ENCODE measurements at regions not wholly inside any gene's neighbourhood (a gene's known extent, or its start where the extent isn't known, plus 50 kb on each side); places are given as distances from the start of the nearest gene placed in this dataset.
"Not testable (repeated sequence)": the region's sequence is repeated elsewhere in the genome, so short reads cannot be mapped to it uniquely, and the experiment has no call there.

GRCh38 chr18:62442391-62442790 lies 80.4 kb upstream of the ZCCHC2 start:
- DNase-seq (ENCODE audit: low spot score): no peak

DNA sequence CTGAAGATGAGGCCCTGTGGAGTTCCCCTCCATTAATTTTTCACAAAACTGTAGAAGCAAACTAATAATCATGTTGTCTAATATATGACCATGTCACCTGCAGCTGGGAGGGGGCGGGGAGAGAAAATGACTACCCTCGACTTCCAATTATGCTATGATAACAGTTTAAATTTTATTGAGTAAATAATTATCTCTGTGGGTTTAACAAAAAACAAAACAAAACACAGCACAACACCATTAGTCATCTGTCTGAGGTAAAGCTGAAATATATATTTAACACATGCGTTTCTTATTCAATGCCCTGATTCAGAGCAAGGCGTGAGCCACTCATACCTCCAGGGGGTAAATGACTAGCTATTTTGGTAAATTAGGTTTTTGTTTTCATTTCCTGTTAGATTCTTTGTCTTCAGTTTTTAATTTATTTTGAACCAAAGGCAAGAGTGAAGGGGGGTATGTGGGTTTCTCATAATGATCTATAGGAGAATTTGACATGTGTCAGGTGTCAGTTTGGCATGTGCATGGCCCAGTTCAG lies 77.4 kb upstream of the ZCCHC2 start:
- DNase-seq (ENCODE audit: low spot score): no peak

DNA sequence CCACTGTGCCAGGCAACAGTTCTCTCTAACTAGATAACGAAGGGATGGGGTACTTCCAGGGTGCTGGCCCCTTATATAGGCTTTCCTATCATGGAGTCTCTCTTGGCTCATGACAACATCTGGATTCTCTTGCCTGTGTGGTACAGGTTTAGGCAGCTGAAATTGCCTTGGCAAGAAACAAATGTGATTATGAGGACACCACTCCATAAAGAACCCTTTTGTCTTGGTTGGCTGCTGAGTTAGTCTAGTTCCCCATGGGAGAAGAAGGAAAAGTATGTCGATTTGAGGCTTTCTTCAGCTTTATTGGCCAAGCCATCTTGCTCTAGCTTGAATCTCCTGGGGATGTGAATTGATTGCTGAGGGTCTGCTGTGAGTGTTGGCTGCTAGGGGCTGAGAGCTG lies 76.3 kb upstream of the ZCCHC2 start:
- no peak for DNase-seq (ENCODE audit: low spot score)

DNA sequence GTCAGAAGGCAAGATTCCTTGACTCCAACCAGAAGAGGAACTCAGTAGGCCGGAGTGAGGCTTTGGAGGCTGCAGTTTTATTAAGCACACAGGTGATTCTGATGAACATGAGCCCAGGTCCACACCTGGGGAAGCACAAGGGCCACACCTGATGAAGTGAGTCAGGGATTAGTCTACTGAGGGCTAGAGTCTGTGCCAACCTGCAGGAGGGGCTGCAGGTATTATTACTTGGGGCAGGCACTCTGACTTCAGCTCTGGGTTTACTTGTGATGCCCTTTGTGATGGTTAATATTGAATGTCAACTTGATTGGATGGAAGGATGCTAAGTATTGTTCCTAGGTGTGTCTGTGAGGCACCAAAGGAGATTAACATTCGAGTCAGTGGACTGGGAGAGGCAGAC lies 75.2 kb upstream of the ZCCHC2 start:
- DNase-seq (ENCODE audit: low spot score): no peak

- no peak for DNase-seq (ENCODE audit: low spot score)
Measured at GRCh38 chr18:62448426-62448825, 74.4 kb upstream of the ZCCHC2 start.

DNA sequence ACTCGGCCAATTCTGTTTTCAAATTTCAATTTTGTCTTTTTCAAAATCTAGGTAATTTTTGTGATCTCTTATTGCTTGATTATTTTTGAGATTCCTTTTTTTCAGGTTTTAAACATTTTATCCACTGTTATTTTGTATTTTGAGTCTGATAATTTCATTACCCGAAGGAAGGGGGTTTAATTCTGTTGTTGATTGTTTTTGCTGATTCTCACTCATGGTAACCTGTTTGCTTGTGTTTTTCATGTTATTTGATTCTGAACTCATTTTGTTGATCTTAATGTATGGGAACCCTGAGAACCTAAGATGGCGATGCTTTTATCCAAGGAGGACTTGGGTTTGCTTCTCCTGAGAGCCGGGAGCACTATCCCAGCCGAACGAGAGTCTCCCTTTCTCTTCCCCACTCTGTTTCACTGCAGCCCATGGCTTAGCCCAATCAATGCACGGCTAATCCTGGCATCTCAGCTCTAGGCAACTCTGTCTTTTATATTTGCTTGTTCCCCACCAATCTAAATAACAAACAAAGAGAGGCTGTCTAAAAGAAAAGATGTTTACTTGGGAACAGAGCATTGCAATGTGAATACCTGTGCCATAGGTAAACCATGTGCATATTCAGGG lies 73.2 kb upstream of the ZCCHC2 start:
- no peak for DNase-seq (ENCODE audit: low spot score)

DNA sequence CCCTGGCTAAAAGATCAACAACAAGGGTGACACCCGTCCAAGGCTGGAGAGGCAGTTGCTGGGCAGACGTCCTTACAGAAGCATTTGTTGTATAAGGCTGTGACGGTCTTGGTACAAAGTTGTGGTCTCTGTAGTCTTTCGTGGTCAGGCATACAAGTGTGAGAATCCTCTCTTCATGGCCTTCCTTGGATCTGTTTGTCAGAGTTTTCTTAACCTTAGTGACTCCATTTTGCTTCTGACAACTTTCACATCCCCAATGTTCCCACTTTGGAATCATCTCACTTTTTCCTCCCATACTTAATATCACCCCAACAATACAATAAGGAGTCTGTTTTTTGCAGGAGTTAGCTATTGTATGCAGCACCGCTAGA lies 72.7 kb upstream of the ZCCHC2 start:
- no peak for DNase-seq (ENCODE audit: low spot score)

GRCh38 chr18:62450546-62451410 lies 72.0 kb upstream of the ZCCHC2 start:
- peak; percentile 60 for DNase-seq (ENCODE audit: low spot score)

DNA sequence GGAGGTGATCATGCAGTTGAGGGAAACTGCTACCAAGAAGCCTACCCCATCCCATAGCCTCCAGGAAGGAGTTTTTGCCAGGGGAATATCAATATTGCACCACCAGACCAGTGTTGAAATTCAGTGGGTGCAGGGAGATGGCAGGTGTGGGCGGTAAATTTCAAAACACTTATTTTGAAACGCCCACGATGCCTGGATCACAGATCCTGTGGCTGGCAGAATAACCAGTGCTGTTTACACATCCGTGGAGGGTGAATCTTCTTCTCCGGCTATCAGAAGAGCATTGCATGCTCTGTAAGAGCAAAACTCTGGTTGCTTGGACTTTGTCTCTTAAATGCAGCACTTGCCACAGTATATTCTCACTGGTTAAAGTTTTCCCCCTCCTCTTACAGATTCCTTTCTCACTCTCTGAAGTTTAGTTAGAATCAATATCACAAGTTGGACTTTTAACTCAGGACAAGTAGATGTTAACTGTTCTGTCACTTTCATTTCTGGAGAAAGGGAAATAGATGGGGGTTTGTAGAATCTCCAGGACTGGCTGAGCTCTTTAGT lies 70.5 kb upstream of the ZCCHC2 start:
- DNase-seq (ENCODE audit: low spot score): no peak

DNA sequence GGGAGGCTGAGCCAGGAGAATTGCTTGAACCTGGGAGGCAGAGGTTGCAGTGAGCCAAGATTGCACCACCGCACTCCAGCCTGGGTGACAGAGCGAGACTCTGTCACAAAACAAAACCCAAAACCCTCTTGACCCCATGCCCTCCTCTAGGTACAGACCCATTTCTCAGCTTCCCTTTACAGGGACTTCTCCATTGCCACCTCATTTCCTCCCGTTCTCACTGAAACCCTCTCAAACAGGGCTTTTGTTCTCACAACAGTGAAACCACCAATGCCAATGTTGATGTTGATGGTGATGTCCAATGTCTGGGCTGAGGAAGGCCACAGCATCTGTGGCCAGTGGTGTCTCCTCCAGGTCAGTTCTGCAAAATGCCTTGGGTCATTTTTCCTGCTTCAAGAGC lies 69.0 kb upstream of the ZCCHC2 start:
- DNase-seq (ENCODE audit: low spot score): no peak

GRCh38 chr18:62454527-62454926 lies 68.3 kb upstream of the ZCCHC2 start:
- DNase-seq (ENCODE audit: low spot score): no peak

- no peak for DNase-seq (ENCODE audit: low spot score)
Measured at GRCh38 chr18:62455222-62455621, 67.6 kb upstream of the ZCCHC2 start.

GRCh38 chr18:62457877-62458276 lies 64.9 kb upstream of the ZCCHC2 start:
- no peak for DNase-seq (ENCODE audit: low spot score)

GRCh38 chr18:62458346-62458745 lies 64.5 kb upstream of the ZCCHC2 start:
- DNase-seq (ENCODE audit: low spot score): no peak

DNA sequence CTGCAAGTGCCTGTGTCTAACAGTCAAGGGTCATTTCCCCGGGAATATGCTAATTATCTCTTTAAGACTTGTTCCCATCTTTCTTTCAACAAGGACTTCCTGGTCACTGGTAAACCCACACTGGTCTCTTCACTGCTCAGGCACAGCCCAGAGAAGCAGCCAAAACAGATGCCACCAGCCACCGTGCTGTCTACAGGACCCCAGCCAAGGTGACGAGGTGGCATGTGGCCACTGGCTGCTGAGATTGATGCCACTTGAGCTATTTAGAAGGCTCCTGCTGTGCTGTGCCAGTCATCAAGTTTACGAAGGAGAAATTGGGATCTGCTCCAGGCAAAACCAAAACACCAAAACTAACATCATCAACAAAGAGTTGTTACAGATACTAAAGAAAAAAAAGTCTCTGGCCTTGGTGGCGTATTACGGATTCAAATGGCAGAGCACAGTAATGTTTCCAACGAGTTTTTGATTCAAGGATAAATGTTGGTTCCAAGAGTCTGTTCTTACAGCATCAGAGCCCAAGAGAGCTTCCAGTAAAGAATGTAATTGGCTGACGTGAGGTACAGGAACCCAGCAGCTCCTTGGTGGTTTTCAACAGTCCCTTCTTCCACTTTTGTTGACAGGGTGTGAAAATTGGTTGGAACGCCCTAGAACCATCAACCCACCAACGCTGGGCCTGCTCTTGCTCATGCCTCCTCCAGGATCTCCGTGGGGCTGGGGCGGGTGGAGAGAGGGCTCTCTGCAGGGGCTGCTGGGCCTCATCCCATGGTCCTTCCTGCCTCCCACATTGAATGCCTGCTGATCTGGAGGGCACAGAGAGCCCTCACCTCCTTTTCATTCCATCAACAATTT lies 63.7 kb upstream of the ZCCHC2 start:
- no peak for DNase-seq (ENCODE audit: low spot score)

- DNase-seq (ENCODE audit: low spot score): no peak
Measured at GRCh38 chr18:62460851-62461300, 61.9 kb upstream of the ZCCHC2 start.

- no peak for DNase-seq (ENCODE audit: low spot score)
Measured at GRCh38 chr18:62461591-62461990, 61.2 kb upstream of the ZCCHC2 start.

DNA sequence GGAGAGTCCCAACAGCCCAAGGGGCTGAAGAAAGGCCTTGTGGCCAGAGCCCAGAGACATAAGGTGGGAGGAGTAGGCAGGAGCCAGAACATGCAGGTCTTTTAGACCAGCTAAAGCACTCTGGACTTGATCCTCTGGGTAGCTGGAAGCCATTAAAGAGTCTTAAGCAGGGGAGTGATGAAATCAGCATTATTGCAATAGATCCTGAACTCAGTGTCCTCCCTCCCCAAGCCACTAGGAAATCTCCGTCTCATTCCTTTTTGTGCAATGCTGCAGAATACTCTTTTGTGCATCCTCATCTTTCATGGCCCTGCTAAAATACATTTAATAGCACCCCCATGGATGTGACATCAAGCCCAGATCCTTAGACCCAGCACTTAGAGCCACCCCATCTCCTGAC lies 58.6 kb upstream of the ZCCHC2 start:
- DNase-seq (ENCODE audit: low spot score): no peak

GRCh38 chr18:62469131-62469530 lies 53.7 kb upstream of the ZCCHC2 start:
- not testable (repeated sequence) for DNase-seq (ENCODE audit: low spot score)
